Activated T-cell treated with anti-CD3 and anti-CD28 coated beads, Interleukin-2, amount 50 U/mL, for 72 hours (primary cell): ENCODE measurements at regions not wholly inside any gene's neighbourhood (a gene's known extent, or its start where the extent isn't known, plus 50 kb on each side); places are given as distances from the start of the nearest gene placed in this dataset.
"Not testable (repeated sequence)": the region's sequence is repeated elsewhere in the genome, so short reads cannot be mapped to it uniquely, and the experiment has no call there.

Source experiments
- ATAC-seq, 2 donors: fragments of 150-1000 bp; cut with Tn5 transposase; replicated peaks in 1 of 2; 2 replicates each; pipeline ENCODE4 v1.10.0; 2021; ENCODE audit warnings: moderate library complexity in 2 of 2, mild to moderate bottlenecking in 1 of 2
- DNase-seq, 2 donors: peaks; one replicate each; pipeline ENCODE4 v3.0.0; 2021 to 2022; ENCODE audit warnings: mixed read lengths in 1 of 2
- H3K27ac Mint-ChIP-seq: one replicate; pipeline ENCODE4 v1.8.0; 2022; ENCODE audit warnings: mild to moderate bottlenecking, moderate library complexity, mixed read lengths
- H3K27me3 Mint-ChIP-seq: one replicate; pipeline ENCODE4 v1.8.0; 2022; ENCODE audit warnings: low read depth, mixed read lengths
- H3K36me3 Mint-ChIP-seq, 2 donors: one replicate each; pipeline ENCODE4 v1.8.0; 2022; ENCODE audit warnings: mixed read lengths in 2 of 2, mild to moderate bottlenecking in 1 of 2; ENCODE audit not compliant: insufficient read depth in 2 of 2
- H3K4me1 Mint-ChIP-seq: one replicate; pipeline ENCODE4 v1.8.0; 2022; ENCODE audit warnings: low read depth, mixed read lengths
- H3K4me3 Mint-ChIP-seq, 2 donors: one replicate each; pipeline ENCODE4 v1.8.0; 2022; ENCODE audit warnings: mild to moderate bottlenecking in 2 of 2, mixed read lengths in 2 of 2, moderate library complexity in 2 of 2
- H3K9me3 Mint-ChIP-seq, 2 donors: one replicate each; pipeline ENCODE4 v1.8.0; 2022; ENCODE audit warnings: mixed read lengths in 2 of 2

DNA sequence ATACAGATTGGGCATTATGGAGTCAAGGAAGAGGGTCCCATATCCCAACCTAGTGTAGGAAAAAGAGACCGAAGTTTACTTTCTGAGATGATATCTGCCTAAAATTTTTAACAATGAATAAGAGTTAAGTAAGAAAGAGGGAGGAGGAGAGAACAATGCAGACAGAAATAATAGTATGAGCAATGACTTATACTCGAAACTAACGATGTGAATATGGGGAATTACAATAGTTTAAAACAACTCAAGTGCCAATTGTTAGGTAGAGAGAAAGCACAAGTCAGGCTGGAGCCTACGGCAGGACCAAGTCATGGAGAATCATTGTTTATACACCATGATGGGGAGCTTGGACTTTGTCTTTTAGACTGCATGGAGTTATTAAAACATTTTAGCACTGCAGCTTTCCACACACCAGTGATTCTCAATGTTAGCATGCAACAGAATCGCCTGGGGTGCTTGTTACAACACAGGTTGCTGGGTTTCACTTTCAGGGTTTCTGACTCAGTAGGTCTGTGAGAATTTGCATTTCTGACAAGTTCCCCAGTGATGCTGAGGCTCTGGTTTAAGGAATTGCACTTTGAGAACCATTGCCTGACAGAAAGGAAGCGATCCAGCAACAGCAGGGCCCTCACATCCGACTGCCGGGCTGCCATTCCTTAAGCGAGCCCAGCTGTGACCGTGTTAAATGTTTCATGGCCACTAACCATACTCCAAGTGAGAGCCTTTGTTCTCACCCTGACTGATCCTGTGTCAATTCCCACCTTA is 511.2 kb downstream of the DCDC2C start:
- DNase-seq = no peak
- Mint-ChIP-seq H3K36me3 (no peaks in the 10 kb centered on the region), H3K4me3 (no peak overlapping the region), H3K27me3 (no peaks in the 10 kb centered on the region), H3K4me1 (no peaks in the 10 kb centered on the region), H3K9me3 (peaks cover 2 to 3% of the 10 kb centered on the region in 2 donors), H3K27ac (no peak overlapping the region)
- ATAC-seq = no peak

DNA sequence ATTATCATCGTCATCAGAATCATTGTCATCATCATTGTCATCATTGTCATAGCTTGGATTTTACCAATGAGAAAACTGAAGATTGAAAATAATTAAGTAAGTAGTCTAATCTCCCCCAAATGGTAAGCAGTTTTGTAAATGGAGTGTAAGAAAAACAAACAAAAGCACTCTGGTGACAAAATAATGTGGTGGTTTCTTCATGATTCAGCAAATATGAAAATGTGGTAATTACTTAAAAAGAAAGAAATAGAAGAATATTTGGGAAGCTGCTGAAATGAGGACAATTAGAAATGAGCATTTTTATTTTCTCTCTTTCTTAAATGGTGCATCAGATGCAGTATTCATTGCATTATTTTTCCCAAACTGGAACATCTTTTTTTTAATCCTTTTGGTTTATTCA is 514.4 kb downstream of the DCDC2C start:
- no peaks in the 10 kb centered on the region for H3K27me3 Mint-ChIP-seq
- no peaks in the 10 kb centered on the region for H3K36me3 Mint-ChIP-seq
- H3K4me3 Mint-ChIP-seq = no peak overlapping the region
- no peak for DNase-seq
- no peak overlapping the region for H3K27ac Mint-ChIP-seq
- ATAC-seq = no peak
- H3K9me3 Mint-ChIP-seq = peaks cover 2 to 5% of the 10 kb centered on the region in 2 donors
- H3K4me1 Mint-ChIP-seq = no peaks in the 10 kb centered on the region

DNA sequence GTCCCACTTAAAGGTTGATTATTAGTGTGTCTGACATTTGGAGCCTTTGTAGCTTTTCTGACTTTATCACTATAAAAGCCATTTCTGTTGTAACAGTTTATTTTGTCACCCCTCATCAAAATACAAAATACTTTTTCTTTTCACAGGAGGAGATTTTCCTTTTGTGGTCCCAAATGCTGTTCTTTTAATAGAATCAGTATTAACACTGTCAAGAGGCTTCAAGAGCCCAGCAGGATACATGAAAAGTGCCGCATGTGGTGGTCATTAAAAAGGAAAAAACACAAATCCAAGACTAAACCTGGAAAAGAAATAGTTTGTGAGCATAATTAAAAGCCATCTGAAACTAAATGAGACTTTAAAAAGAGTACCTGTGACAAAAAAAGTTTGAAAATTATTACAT is 515.7 kb downstream of the DCDC2C start:
- Mint-ChIP-seq H3K36me3 (no peaks in the 10 kb centered on the region), H3K27ac (no peak overlapping the region), H3K4me3 (no peak overlapping the region), H3K4me1 (no peaks in the 10 kb centered on the region), H3K9me3 (peaks cover 3 to 5% of the 10 kb centered on the region in 2 donors), H3K27me3 (no peaks in the 10 kb centered on the region)
- ATAC-seq = no peak
- no peak for DNase-seq

DNA sequence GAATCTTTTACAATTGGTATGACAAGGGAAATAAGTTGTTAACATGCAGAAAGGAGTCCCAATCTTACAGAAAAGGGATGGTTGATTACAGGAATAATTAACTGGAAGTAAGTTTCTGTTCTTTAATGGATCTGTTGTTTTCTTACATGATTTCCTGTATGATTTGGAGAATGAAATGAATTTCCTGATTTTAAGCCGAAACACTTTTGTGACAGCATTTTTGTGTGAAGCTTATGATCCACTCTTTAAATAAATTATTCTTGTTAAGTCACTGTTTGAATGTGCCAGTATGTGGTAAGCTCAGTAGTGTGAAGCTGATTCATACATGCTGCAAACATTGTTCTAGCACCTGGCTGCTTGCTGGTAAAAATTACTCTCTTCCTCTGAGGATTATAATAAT is 516.2 kb downstream of the DCDC2C start:
- H3K4me3 Mint-ChIP-seq = no peak overlapping the region
- H3K27ac Mint-ChIP-seq = no peak overlapping the region
- DNase-seq = no peak
- H3K36me3 Mint-ChIP-seq = no peaks in the 10 kb centered on the region
- no peak for ATAC-seq
- H3K27me3 Mint-ChIP-seq = no peaks in the 10 kb centered on the region
- peaks cover 5 to 8% of the 10 kb centered on the region in 2 donors for H3K9me3 Mint-ChIP-seq
- no peaks in the 10 kb centered on the region for H3K4me1 Mint-ChIP-seq

DNA sequence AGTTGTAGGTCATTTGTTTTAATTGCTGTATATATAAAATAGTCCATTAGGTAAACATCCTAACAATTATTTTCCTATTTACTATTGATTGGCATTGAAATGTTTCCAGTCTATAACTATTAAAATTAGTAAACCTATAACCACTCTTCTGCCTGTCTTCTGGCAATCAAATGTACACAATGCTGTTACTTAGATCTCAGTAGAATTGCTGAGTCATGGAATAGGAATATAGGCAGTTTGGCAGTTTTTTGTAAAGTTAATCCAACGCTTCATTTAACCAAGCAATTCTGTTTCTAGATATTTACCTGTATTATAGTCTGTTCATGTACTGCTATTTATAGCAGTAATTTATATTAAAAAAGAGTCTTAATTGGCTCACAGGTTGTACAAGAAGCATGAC is 518.1 kb downstream of the DCDC2C start:
- no peaks in the 10 kb centered on the region for H3K4me1 Mint-ChIP-seq
- ATAC-seq (no peak), DNase-seq (no peak)
- no peaks in the 10 kb centered on the region for H3K27me3 Mint-ChIP-seq
- no peak overlapping the region for H3K27ac Mint-ChIP-seq
- H3K36me3 Mint-ChIP-seq = no peaks in the 10 kb centered on the region
- peaks cover 5 to 8% of the 10 kb centered on the region in 2 donors for H3K9me3 Mint-ChIP-seq
- H3K4me3 Mint-ChIP-seq = no peak overlapping the region

DNA sequence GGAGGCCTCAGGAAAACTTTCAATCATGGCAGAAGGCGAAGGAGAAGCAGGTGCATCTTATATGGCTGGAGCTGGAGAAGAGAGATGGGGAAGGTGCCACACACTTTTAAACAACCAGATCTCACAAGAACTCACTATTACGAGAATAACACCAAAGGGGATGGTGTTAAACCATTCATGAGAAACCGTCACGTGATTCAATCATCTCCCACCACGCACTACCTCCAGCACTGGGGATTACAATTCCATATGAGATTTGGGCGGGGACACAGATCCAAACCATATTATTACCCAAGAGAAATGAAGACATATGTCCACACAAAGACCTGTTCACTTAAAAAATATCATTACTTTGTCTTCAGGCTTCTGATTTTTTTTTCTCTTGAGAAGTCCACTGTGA is 518.5 kb downstream of the DCDC2C start:
- H3K36me3 Mint-ChIP-seq = no peaks in the 10 kb centered on the region
- H3K4me3 Mint-ChIP-seq = no peak overlapping the region
- peaks cover 5 to 8% of the 10 kb centered on the region in 2 donors for H3K9me3 Mint-ChIP-seq
- H3K27me3 Mint-ChIP-seq = no peaks in the 10 kb centered on the region
- ATAC-seq (no peak), DNase-seq (no peak)
- H3K27ac Mint-ChIP-seq = no peak overlapping the region
- no peaks in the 10 kb centered on the region for H3K4me1 Mint-ChIP-seq

DNA sequence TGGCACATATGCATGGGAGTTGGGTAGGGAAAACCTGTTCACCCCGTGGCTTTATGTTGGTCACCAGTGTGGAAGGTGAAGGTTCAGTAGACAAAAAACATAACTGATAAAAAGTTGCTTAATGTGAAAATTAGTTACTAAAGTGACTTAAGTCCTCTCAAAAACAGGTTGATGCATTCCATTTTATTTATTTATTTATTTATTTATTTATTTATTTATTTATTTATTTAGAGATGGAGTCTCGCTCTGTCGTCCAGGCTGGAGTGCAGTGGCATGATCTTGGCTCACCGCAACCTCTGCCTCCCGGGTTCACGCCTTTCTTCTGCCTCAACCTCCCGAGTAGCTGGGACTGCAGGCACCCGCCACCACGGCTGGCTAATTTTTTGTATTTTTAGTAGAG is 541.0 kb downstream of the DCDC2C start:
- not testable (repeated sequence) for ATAC-seq, H3K4me3 Mint-ChIP-seq, DNase-seq, H3K4me1 Mint-ChIP-seq, H3K36me3 Mint-ChIP-seq, H3K27ac Mint-ChIP-seq, H3K27me3 Mint-ChIP-seq
- peaks cover 2 to 14% of the 10 kb centered on the region in 2 donors for H3K9me3 Mint-ChIP-seq

DNA sequence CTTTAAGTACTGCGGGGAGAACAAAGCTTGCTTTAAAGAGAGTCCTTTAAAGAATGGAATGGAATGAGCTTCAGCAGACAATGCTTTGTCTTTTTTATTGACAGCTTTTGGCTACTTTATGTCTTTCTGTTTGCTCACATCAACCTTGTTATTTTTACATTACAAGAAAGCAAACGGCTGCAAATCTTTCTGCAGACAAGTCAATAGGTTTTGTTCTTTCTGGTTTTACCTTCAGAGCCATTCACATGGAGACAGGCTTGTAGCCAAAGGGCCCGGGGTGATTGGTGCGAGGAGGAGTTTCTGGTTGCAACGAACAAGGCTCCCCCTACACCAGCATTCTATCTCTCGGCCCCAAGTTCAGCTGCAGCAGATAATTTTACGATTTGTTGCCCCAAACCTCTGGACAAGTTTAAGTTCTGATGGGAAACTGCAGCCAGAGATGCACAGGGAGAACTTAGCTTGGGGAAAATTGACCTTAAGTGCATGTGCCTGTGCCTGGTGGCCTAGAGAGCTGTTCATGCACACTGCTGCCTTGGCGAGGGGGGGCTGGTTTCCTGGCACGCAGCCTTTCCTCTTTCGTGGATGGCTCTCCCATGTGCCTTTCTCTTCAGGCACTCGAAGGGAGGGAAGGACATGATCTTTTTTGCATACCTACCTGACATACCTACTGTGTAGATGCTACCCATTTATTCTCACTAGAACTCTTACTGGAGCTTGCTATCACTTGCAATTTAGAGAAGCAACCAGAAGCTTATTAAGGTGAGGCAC is 543.2 kb downstream of the DCDC2C start:
- DNase-seq (no peak), ATAC-seq (no peak)
- H3K27ac Mint-ChIP-seq = no peak overlapping the region
- H3K36me3 Mint-ChIP-seq = peaks cover 1 to 2% of the 10 kb centered on the region in 2 donors
- H3K9me3 Mint-ChIP-seq = peaks cover 4 to 14% of the 10 kb centered on the region in 2 donors
- H3K27me3 Mint-ChIP-seq = no peaks in the 10 kb centered on the region
- H3K4me1 Mint-ChIP-seq = no peaks in the 10 kb centered on the region
- no peak overlapping the region for H3K4me3 Mint-ChIP-seq

DNA sequence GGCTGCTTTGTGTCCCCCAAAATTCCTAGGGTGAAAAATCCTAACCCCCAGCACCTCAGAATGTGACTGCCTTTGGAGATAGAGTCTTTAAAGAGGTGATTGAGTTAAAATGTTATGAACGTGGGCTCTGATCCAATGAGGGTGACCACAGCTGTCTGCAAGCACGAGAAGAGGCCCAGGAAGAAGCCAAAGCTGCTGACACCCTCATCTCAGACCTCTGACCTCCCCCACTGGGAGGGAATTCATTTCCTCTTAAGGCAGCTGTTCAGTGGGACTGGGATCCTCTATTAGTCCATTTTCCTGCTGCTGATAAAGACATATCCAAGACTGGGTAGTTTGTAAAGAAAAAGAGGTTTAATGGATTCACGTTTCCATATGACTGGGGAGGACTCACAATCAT is 544.4 kb downstream of the DCDC2C start:
- peaks cover 4 to 15% of the 10 kb centered on the region in 2 donors for H3K9me3 Mint-ChIP-seq
- H3K4me3 Mint-ChIP-seq = no peak overlapping the region
- DNase-seq (no peak), ATAC-seq (no peak)
- no peak overlapping the region for H3K27ac Mint-ChIP-seq
- H3K4me1 Mint-ChIP-seq = no peaks in the 10 kb centered on the region
- peaks cover 1 to 2% of the 10 kb centered on the region in 2 donors for H3K36me3 Mint-ChIP-seq
- no peaks in the 10 kb centered on the region for H3K27me3 Mint-ChIP-seq

DNA sequence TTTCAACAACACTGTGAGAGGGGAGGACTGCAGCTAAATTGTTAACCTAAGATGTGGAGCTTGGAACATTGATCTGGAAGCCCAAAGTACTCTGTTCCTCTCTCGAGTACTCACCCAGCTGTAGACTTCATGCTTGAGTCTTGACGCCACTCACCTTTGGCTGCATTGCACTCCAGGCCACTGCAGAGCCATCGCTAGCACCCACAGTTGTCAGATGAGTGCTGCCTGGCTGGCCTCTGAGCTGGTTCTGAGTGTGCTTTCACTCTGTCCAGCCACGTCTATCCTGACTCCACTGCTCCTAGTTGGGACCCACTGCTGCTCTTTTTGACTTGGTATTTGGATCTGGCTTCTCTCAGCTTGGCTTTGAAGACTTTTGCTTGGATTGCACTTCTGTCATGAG is 552.1 kb downstream of the DCDC2C start:
- no peak overlapping the region for H3K27ac Mint-ChIP-seq
- no peaks in the 10 kb centered on the region for H3K4me1 Mint-ChIP-seq
- no peak for ATAC-seq
- peaks cover 0 to 9% of the 10 kb centered on the region in 2 donors for H3K9me3 Mint-ChIP-seq
- H3K36me3 Mint-ChIP-seq = no peaks in the 10 kb centered on the region
- no peak overlapping the region for H3K4me3 Mint-ChIP-seq
- no peak for DNase-seq
- no peaks in the 10 kb centered on the region for H3K27me3 Mint-ChIP-seq

DNA sequence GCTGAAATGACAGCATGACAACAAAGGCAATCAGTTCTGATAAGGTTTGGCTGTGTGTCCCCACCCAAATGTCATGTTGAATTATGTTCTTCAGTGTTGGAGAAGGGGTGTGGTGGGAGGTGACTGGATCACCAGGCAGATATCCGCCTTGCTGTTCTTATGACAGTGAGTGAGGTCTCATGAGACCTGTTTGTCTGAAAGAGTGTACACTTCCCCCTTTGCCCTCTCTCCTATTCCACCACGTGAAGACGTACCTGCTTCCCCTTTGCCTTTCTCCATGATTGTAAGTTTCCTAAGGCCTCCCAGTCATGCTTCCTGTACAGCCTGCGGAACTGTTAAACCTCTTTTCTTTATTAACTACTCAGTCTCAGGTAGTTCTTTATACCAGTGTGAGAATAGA is 553.0 kb downstream of the DCDC2C start:
- Mint-ChIP-seq H3K4me3 (no peak overlapping the region), H3K27me3 (no peaks in the 10 kb centered on the region), H3K4me1 (no peaks in the 10 kb centered on the region), H3K36me3 (no peaks in the 10 kb centered on the region), H3K9me3 (peaks cover 0 to 9% of the 10 kb centered on the region in 2 donors), H3K27ac (no peak overlapping the region)
- DNase-seq (no peak), ATAC-seq (no peak)

DNA sequence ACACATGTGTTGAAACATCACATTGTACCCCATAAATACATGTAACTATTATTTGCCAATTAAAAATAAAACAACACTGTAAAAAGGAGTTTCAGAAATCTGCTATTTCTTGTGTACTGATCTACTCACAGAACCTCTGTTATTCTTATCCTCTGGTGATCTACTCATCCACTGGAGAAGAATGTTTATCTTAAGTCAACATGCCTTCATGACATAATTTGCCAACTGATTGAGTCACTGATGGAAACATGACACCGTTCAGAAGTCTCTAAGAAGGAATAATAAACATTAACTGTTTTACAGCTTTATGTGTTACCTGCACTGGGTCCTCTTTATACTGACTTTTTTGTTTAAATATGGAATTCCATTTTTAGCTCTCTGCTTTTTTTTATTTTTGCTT is 555.2 kb downstream of the DCDC2C start:
- DNase-seq (no peak), ATAC-seq (no peak)
- Mint-ChIP-seq H3K27ac (no peak overlapping the region), H3K27me3 (no peaks in the 10 kb centered on the region), H3K36me3 (peaks cover 0 to 2% of the 10 kb centered on the region in 2 donors), H3K4me3 (no peak overlapping the region), H3K9me3 (peaks cover 0 to 7% of the 10 kb centered on the region in 2 donors), H3K4me1 (no peaks in the 10 kb centered on the region)

DNA sequence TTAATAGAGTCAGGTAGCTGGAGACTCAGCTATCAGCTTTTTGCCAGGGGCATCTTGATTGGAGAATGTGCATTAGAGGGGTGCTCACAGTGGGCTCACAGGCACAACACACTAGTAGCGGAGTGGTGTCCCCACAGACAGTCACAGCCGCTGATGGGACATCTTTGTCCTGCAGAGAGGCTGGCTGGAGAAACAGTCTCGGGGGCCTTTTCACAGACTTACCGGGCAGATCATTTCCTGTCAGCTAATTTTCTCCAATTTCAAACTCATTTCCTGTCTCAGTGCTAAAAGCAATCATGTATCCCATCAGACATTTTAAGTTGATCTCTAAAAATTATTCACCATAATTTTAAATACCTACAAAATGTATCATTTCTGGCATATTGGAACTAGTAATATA is 562.6 kb downstream of the DCDC2C start:
- Mint-ChIP-seq H3K9me3 (no peaks in the 10 kb centered on the region), H3K27me3 (no peaks in the 10 kb centered on the region), H3K4me3 (no peak overlapping the region), H3K36me3 (peaks cover 0 to 2% of the 10 kb centered on the region in 2 donors), H3K4me1 (no peaks in the 10 kb centered on the region), H3K27ac (no peak overlapping the region)
- DNase-seq = no peak
- ATAC-seq = no peak
